Spleen (tissue), 7 donors: ENCODE measurements at regions not wholly inside any gene's neighbourhood (a gene's known extent, or its start where the extent isn't known, plus 50 kb on each side); places are given as distances from the start of the nearest gene placed in this dataset.

Experiments used
- POLR2A ChIP-seq, 3 donors: fragments of 450-650 bp; IDR thresholded peaks; one replicate each; pipeline ENCODE4 v1.5.1; 2017; ENCODE audit warnings: antibody characterized with exemption in 3 of 3, mild to moderate bottlenecking in 1 of 3
- TF ChIP-seq, protein P1 (sequence below), 11 experiments: fragments of 200-600 bp in 7 of 11; fragments of 450-650 bp in 4 of 11; sonication (generic) in 4 of 11; IDR thresholded peaks in 8 of 11; conservative IDR thresholded peaks in 3 of 11; 1 replicate in 7 of 11; 2 replicates in 4 of 11; pipeline versions ENCODE4 v1.4.0 to v1.8.0; 2016 to 2021; ENCODE audit warnings: antibody characterized with exemption in 11 of 11, inconsistent platforms in 4 of 11, mild to moderate bottlenecking in 1 of 11
- donor health status: DM: no; HTN: no; CAD: no; lungs with moderate emphysema.
- donor health status: DM: no; HTN: no; CAD: no.
- donor health status: DM: no; HTN: no; CAD: no.

DNA sequence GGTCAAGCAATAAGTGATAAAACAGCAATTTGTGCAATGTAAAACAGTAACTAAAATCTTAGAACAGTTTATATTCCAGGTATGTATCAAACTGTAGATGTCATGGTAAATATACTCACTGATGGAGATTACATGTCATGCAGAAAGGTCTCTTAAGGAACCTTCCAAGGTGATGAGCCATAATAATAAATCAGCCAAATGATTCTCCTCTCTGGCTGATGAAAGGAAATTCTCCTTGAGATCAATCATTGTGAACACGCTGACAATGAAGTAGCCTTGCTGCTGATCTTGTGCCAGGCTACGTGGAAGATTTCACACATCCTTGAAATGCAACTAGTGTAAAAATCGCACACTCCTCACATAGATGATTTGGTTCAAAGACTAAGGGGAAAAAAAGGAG lies 392.5 kb upstream of the CDH7 start:
- TF ChIP-seq, protein P1, sequence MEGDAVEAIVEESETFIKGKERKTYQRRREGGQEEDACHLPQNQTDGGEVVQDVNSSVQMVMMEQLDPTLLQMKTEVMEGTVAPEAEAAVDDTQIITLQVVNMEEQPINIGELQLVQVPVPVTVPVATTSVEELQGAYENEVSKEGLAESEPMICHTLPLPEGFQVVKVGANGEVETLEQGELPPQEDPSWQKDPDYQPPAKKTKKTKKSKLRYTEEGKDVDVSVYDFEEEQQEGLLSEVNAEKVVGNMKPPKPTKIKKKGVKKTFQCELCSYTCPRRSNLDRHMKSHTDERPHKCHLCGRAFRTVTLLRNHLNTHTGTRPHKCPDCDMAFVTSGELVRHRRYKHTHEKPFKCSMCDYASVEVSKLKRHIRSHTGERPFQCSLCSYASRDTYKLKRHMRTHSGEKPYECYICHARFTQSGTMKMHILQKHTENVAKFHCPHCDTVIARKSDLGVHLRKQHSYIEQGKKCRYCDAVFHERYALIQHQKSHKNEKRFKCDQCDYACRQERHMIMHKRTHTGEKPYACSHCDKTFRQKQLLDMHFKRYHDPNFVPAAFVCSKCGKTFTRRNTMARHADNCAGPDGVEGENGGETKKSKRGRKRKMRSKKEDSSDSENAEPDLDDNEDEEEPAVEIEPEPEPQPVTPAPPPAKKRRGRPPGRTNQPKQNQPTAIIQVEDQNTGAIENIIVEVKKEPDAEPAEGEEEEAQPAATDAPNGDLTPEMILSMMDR (IDR thresholded peaks at IDR 0.05 in 8 of 11, conservative IDR thresholded peaks at IDR 0.05 in 3 of 11): no peak
- no peak for TF ChIP-seq POLR2A (IDR thresholded peaks at IDR 0.05)
